ENCODE measurements at regions not wholly inside any gene's neighbourhood (a gene's known extent, or its start where the extent isn't known, plus 50 kb on each side); places are given as distances from the start of the nearest gene placed in this dataset.

GRCh38 chr3:154987846-154988245 lies 92.3 kb upstream of the MME start:
- Histone ChIP-seq H3K79me1 (replicated peaks; ENCODE audit: low read length, poor library complexity, severe bottlenecking) (no peaks in the 10 kb centered on the region), H3K36me3 (ENCODE audit: control insufficient read depth in 1 of 2, insufficient read depth in 2 of 2, low read depth in 1 of 2, low read length in 2 of 2) (no peaks in the 10 kb centered on the region), H3K18ac (ENCODE audit: low read depth in 1 of 2, low read length in 2 of 2) (no peak overlapping the region), H2AFZ (ENCODE audit: low read depth, low read length) (no peak overlapping the region), H2BK120ac (ENCODE audit: low read depth, low read length) (no peak overlapping the region), H3K27me3 (ENCODE audit: control insufficient read depth in 1 of 2, insufficient read depth in 1 of 2, low read length in 2 of 2) (no peaks in the 10 kb centered on the region), H3K4me1 (ENCODE audit: control insufficient read depth, insufficient read depth, low read depth, low read length) (no peaks in the 10 kb centered on the region), H2BK12ac (ENCODE audit: low read length in 2 of 2) (no peak overlapping the region), H3K14ac (ENCODE audit: low read length in 2 of 2) (no peak overlapping the region), H3K9ac (ENCODE audit: low read length) (no peak overlapping the region), H3K4me2 (ENCODE audit: low read length, poor library complexity, severe bottlenecking) (no peak overlapping the region), H4K8ac (ENCODE audit: low read length) (no peak overlapping the region), H4K91ac (ENCODE audit: low read length) (no peak overlapping the region), H3K9me3 (ENCODE audit: control insufficient read depth, low read length) (no peaks in the 10 kb centered on the region), H3K27ac (ENCODE audit: low read length, poor library complexity, severe bottlenecking) (no peak overlapping the region), H3K4me3 (ENCODE audit: insufficient read depth in 1 of 2, low read depth in 1 of 2, low read length in 2 of 2) (no peak overlapping the region), H2AK5ac (ENCODE audit: low read length, severe bottlenecking) (no peak overlapping the region), H3K23ac (ENCODE audit: low read length in 2 of 2) (no peak overlapping the region), H3K4ac (ENCODE audit: low read depth in 1 of 2, low read length in 2 of 2) (no peak overlapping the region), H2BK5ac (ENCODE audit: low read depth, low read length, poor library complexity, severe bottlenecking) (no peak overlapping the region), H2BK15ac (ENCODE audit: low read depth, poor library complexity, severe bottlenecking) (no peak overlapping the region)
- WGBS: 56% methylated on average over 1 of the region's 1 CpG
- DNase-seq: no peak

DNA sequence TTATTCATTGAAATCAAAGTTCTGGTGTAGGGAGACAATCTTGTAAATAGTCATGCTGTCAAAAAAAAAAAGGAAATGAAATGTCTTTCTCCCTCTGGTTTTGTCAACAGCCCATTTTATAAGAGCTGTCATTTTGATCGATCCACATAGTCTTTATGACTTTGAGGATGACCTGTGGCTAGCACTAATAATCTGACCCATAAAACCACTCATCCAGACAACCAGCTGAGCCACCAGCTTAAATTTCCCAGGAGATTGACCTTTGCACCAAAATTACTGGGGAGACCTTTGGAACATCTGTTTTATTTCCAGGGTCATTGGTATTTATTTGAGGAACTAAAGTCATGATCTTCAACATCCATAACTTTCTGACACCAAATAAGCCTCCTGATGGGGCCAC lies 98.5 kb upstream of the MME start:
- Histone ChIP-seq H2BK12ac (ENCODE audit: low read length in 2 of 2) (no peak overlapping the region), H3K79me1 (replicated peaks; ENCODE audit: low read length, poor library complexity, severe bottlenecking) (no peaks in the 10 kb centered on the region), H2AK5ac (ENCODE audit: low read length, severe bottlenecking) (no peak overlapping the region), H3K4me1 (ENCODE audit: control insufficient read depth, insufficient read depth, low read depth, low read length) (no peaks in the 10 kb centered on the region), H3K18ac (ENCODE audit: low read depth in 1 of 2, low read length in 2 of 2) (no peak overlapping the region), H4K91ac (ENCODE audit: low read length) (no peak overlapping the region), H3K4ac (ENCODE audit: low read depth in 1 of 2, low read length in 2 of 2) (no peak overlapping the region), H2BK120ac (ENCODE audit: low read depth, low read length) (no peak overlapping the region), H3K9ac (ENCODE audit: low read length) (no peak overlapping the region), H3K4me2 (ENCODE audit: low read length, poor library complexity, severe bottlenecking) (no peak overlapping the region), H2BK5ac (ENCODE audit: low read depth, low read length, poor library complexity, severe bottlenecking) (no peak overlapping the region), H3K23ac (ENCODE audit: low read length in 2 of 2) (no peak overlapping the region), H3K14ac (ENCODE audit: low read length in 2 of 2) (no peak overlapping the region), H3K36me3 (ENCODE audit: control insufficient read depth in 1 of 2, insufficient read depth in 2 of 2, low read depth in 1 of 2, low read length in 2 of 2) (no peaks in the 10 kb centered on the region), H3K27ac (ENCODE audit: low read length, poor library complexity, severe bottlenecking) (no peak overlapping the region), H3K9me3 (ENCODE audit: control insufficient read depth, low read length) (no peaks in the 10 kb centered on the region), H3K4me3 (ENCODE audit: insufficient read depth in 1 of 2, low read depth in 1 of 2, low read length in 2 of 2) (no peak overlapping the region), H4K8ac (ENCODE audit: low read length) (no peak overlapping the region), H3K27me3 (ENCODE audit: control insufficient read depth in 1 of 2, insufficient read depth in 1 of 2, low read length in 2 of 2) (no peaks in the 10 kb centered on the region), H2AFZ (ENCODE audit: low read depth, low read length) (no peak overlapping the region), H2BK15ac (ENCODE audit: low read depth, poor library complexity, severe bottlenecking) (no peak overlapping the region)
- 90% methylated on average over 1 of the region's 1 CpG for WGBS
- DNase-seq: no peak

DNA sequence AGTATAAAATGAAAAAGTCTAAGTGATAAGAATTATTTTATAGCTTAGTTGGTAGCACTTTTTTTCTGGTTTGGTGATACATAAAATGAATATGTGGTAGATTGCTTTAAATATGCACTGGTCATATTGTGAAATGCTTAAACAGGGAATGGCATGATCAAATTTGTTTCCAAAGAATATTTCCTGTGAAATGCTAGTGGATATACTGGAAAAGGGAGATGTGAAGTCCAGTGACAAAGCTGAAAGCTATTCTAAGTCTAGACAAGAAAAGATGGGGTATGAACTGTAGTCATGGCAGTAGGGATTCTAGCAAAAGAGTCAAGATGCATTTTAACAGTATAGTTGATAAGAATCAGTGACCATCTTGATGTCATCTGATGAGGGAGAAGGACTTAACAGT lies 98.9 kb upstream of the MME start:
- no peak overlapping the region for H3K4me3 ChIP-seq (ENCODE audit: insufficient read depth in 1 of 2, low read depth in 1 of 2, low read length in 2 of 2)
- H3K4me2 ChIP-seq (ENCODE audit: low read length, poor library complexity, severe bottlenecking): no peak overlapping the region
- no peak overlapping the region for H3K4ac ChIP-seq (ENCODE audit: low read depth in 1 of 2, low read length in 2 of 2)
- no peaks in the 10 kb centered on the region for H3K9me3 ChIP-seq (ENCODE audit: control insufficient read depth, low read length)
- no peak overlapping the region for H2AK5ac ChIP-seq (ENCODE audit: low read length, severe bottlenecking)
- no peak overlapping the region for H3K9ac ChIP-seq (ENCODE audit: low read length)
- H2AFZ ChIP-seq (ENCODE audit: low read depth, low read length): no peak overlapping the region
- H3K27ac ChIP-seq (ENCODE audit: low read length, poor library complexity, severe bottlenecking): no peak overlapping the region
- no peak overlapping the region for H3K14ac ChIP-seq (ENCODE audit: low read length in 2 of 2)
- H3K4me1 ChIP-seq (ENCODE audit: control insufficient read depth, insufficient read depth, low read depth, low read length): no peaks in the 10 kb centered on the region
- no peak overlapping the region for H4K8ac ChIP-seq (ENCODE audit: low read length)
- H2BK15ac ChIP-seq (ENCODE audit: low read depth, poor library complexity, severe bottlenecking): no peak overlapping the region
- no peaks in the 10 kb centered on the region for H3K79me1 ChIP-seq (replicated peaks; ENCODE audit: low read length, poor library complexity, severe bottlenecking)
- no peak overlapping the region for H2BK12ac ChIP-seq (ENCODE audit: low read length in 2 of 2)
- H4K91ac ChIP-seq (ENCODE audit: low read length): no peak overlapping the region
- no peak for DNase-seq
- no peaks in the 10 kb centered on the region for H3K36me3 ChIP-seq (ENCODE audit: control insufficient read depth in 1 of 2, insufficient read depth in 2 of 2, low read depth in 1 of 2, low read length in 2 of 2)
- no peak overlapping the region for H3K18ac ChIP-seq (ENCODE audit: low read depth in 1 of 2, low read length in 2 of 2)
- no peaks in the 10 kb centered on the region for H3K27me3 ChIP-seq (ENCODE audit: control insufficient read depth in 1 of 2, insufficient read depth in 1 of 2, low read length in 2 of 2)
- no peak overlapping the region for H2BK5ac ChIP-seq (ENCODE audit: low read depth, low read length, poor library complexity, severe bottlenecking)
- no peak overlapping the region for H3K23ac ChIP-seq (ENCODE audit: low read length in 2 of 2)
- no peak overlapping the region for H2BK120ac ChIP-seq (ENCODE audit: low read depth, low read length)

DNA sequence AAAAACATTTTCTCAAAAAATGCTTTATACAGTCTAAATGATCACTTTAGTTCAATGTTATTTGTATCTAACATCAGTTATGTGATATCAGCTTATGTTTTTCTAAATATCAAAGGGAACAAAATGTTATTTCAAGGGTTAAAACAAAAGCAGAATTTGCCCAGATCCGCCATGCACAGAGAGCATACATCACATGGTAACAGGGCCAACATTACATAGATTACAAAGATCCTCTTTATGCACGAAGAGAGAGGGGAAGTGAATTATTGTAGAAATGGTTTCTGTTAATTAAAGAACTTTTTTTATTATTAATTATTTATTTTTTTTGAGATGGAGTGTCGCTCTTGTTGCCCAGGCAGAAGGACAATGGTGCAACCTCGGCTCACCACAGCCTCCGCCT lies 100.8 kb upstream of the MME start:
- Histone ChIP-seq H3K23ac (ENCODE audit: low read length in 2 of 2) (no peak overlapping the region), H3K4me1 (ENCODE audit: control insufficient read depth, insufficient read depth, low read depth, low read length) (no peaks in the 10 kb centered on the region)

More for the DNA sequence above, 100.8 kb upstream of the MME start:
- H3K27ac ChIP-seq (ENCODE audit: low read length, poor library complexity, severe bottlenecking): no peak overlapping the region
- no peak overlapping the region for H3K4me3 ChIP-seq (ENCODE audit: insufficient read depth in 1 of 2, low read depth in 1 of 2, low read length in 2 of 2)
- H3K14ac ChIP-seq (ENCODE audit: low read length in 2 of 2): no peak overlapping the region
- H3K18ac ChIP-seq (ENCODE audit: low read depth in 1 of 2, low read length in 2 of 2): no peak overlapping the region
- H3K4ac ChIP-seq (ENCODE audit: low read depth in 1 of 2, low read length in 2 of 2): no peak overlapping the region
- H3K36me3 ChIP-seq (ENCODE audit: control insufficient read depth in 1 of 2, insufficient read depth in 2 of 2, low read depth in 1 of 2, low read length in 2 of 2): no peaks in the 10 kb centered on the region
- no peaks in the 10 kb centered on the region for H3K79me1 ChIP-seq (replicated peaks; ENCODE audit: low read length, poor library complexity, severe bottlenecking)
- no peaks in the 10 kb centered on the region for H3K27me3 ChIP-seq (ENCODE audit: control insufficient read depth in 1 of 2, insufficient read depth in 1 of 2, low read length in 2 of 2)
- no peak overlapping the region for H4K91ac ChIP-seq (ENCODE audit: low read length)
- H2BK120ac ChIP-seq (ENCODE audit: low read depth, low read length): no peak overlapping the region
- no peak overlapping the region for H2BK5ac ChIP-seq (ENCODE audit: low read depth, low read length, poor library complexity, severe bottlenecking)
- no peak overlapping the region for H3K4me2 ChIP-seq (ENCODE audit: low read length, poor library complexity, severe bottlenecking)
- no peak overlapping the region for H3K9ac ChIP-seq (ENCODE audit: low read length)
- H2BK15ac ChIP-seq (ENCODE audit: low read depth, poor library complexity, severe bottlenecking): no peak overlapping the region
- 90% methylated on average over 3 of the region's 5 CpGs for WGBS
- no peaks in the 10 kb centered on the region for H3K9me3 ChIP-seq (ENCODE audit: control insufficient read depth, low read length)
- DNase-seq: no peak
- no peak overlapping the region for H2AFZ ChIP-seq (ENCODE audit: low read depth, low read length)
- H2BK12ac ChIP-seq (ENCODE audit: low read length in 2 of 2): no peak overlapping the region
- H4K8ac ChIP-seq (ENCODE audit: low read length): no peak overlapping the region
- no peak overlapping the region for H2AK5ac ChIP-seq (ENCODE audit: low read length, severe bottlenecking)

Data from mesenchymal stem cell (in vitro differentiated cells and primary cell).